AG04449 (cell line): ENCODE measurements at regions not wholly inside any gene's neighbourhood (a gene's known extent, or its start where the extent isn't known, plus 50 kb on each side); places are given as distances from the start of the nearest gene placed in this dataset.

Experiments
- CTCF ChIA-PET: fragments of 350-600 bp; formaldehyde crosslinking; extraction: SDS; loops from one replicate; lab custom pipeline; 2021; ENCODE audit warnings: antibody characterized with exemption; lab: Yijun Ruan, JAX
- POLR2A ChIA-PET: fragments of 400-600, 350-600 bp; formaldehyde crosslinking; extraction: SDS; loops from one replicate; lab custom pipeline; 2020; ENCODE audit warnings: antibody characterized with exemption, inconsistent platforms; lab: Yijun Ruan, JAX
- DNase-seq: peaks from one replicate; pipeline ENCODE4 v3.0.0-alpha.2; 2010; ENCODE audit warnings: low read depth, low spot score
- H3K4me3 ChIP-seq: 2 replicates; pipeline ENCODE4 v1.5.1; 2011; ENCODE audit warnings: low read depth, mild to moderate bottlenecking, control low read depth, low read length
- CTCF ChIP-seq: IDR thresholded peaks from one replicate; pipeline ENCODE4 v1.5.1; 2011; ENCODE audit warnings: mild to moderate bottlenecking, moderate library complexity, low read length, control low read depth, inconsistent platforms; ENCODE audit not compliant: insufficient read depth; ENCODE audit errors: missing control alignments

DNA sequence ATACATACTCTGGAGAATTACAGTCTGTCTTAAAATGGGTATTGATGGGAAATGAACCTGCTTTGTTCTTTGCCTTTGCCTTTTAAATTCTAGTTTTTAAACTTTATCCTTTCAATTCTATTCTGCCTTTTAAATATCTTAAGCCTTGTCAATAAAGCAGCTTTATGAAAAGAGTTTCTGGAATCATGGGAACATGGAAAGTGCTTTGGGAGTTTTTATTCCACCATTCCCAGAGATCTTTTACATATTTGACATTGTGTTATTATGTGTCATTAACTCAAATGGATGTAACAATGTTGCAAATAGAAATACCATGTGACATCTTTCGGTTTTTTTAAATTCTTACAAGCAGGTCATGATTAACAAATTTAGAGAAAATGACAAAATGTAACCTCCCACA, 555.7 kb upstream of the ANO3 start:
- ChIA-PET POLR2A (no interaction called here), CTCF (no interaction called here)
- no peak for DNase-seq
- no peak overlapping the region for H3K4me3 ChIP-seq
- no peak for TF ChIP-seq CTCF

GRCh38 chr11:25777343-25777742, 554.6 kb upstream of the ANO3 start:
- no peak overlapping the region for H3K4me3 ChIP-seq
- POLR2A ChIA-PET: no interaction called here
- DNase-seq: no peak
- TF ChIP-seq CTCF: no peak
- CTCF ChIA-PET: no interaction called here

DNA sequence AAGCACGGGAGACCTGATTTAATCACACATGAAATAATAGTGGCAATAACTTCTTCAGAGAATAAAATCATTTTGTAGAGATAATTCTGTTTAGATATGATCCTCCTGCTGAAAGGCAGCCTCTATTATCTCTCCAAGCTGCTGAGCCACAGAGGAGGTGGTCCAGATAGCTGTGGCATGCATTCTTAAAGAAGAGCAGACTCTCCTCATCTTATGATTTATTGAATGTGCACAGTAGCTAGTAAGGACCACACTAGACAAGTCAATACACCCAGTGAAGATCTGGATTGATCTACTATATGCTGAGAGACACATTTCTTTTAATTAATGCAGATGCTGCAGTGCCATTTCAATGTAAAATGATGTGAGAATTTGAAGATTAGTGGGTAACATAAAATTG, 552.9 kb upstream of the ANO3 start:
- POLR2A ChIA-PET: no interaction called here
- H3K4me3 ChIP-seq: no peak overlapping the region
- no peak for DNase-seq
- TF ChIP-seq CTCF: no peak
- CTCF ChIA-PET: no interaction called here

DNA sequence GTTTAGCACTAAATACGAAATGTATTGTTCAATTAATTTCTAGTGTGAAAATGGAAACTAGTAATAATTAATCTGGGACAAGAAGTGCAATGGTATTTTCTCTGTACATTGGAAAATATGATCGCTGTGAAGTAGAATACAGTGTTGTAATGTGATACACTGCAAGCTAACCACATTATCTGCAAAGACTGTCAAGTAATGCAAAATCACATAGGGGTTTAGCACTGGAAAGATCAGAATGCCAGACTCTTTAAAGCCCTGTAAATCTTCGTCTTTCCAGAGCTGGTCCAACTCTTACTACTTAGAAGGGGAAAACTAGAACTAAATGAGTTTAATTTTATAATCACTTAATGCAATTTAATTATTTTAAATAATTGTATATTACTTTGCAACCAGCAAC, 544.5 kb upstream of the ANO3 start:
- no peak for TF ChIP-seq CTCF
- ChIA-PET CTCF (no interaction called here), POLR2A (no interaction called here)
- DNase-seq: no peak
- H3K4me3 ChIP-seq: no peak overlapping the region

DNA sequence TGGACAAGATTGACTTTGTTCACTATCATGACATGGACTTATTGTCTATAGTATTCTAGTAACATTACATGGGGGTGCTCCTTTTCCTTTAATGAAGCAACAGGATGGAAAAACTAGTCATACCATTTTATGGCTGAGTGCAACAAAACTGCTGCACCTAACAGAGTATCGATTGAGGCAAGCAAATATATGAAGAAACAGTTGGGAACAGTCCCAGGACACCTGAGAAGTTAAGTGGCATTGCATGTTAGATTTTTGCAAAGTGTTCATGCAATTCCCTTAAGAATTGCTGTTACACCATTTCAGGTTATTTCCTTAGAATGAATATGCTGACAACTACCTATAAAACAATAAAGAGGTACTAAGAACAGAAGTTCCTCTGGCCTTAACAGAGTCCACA, 541.5 kb upstream of the ANO3 start:
- no peak for DNase-seq
- no peak overlapping the region for H3K4me3 ChIP-seq
- no peak for TF ChIP-seq CTCF
- POLR2A ChIA-PET: no interaction called here
- CTCF ChIA-PET: no interaction called here

- POLR2A ChIA-PET: no interaction called here
- H3K4me3 ChIP-seq: no peak overlapping the region
- no peak for DNase-seq
- CTCF ChIA-PET: no interaction called here
- no peak for TF ChIP-seq CTCF
These were observed 538.3 kb upstream of the ANO3 start for GRCh38 chr11:25793637-25794036.

DNA sequence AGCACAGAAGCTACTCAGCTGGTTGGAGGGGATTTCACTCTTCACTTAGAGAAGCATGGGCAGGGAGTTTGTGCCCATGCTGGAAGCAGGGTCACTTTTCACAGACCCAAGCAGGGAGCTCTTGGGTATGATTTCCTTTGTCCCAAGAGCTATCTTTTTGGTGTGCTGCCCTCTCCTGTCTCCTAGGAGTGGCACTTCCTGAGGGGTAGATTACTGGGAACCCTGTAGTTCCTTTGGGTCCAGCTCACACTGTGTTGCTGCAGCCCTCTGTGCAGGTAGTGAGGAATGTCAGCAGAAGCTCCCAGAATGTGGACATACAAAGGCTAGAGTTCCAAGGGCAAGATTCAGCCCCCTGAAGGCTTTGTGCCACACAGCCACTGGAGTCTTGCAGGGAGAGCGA, 537.1 kb upstream of the ANO3 start:
- H3K4me3 ChIP-seq: no peak overlapping the region
- ChIA-PET CTCF (no interaction called here), POLR2A (no interaction called here)
- DNase-seq: no peak
- no peak for TF ChIP-seq CTCF
